HepG2 (cell line): ENCODE measurements at regions not wholly inside any gene's neighbourhood (a gene's known extent, or its start where the extent isn't known, plus 50 kb on each side); places are given as distances from the start of the nearest gene placed in this dataset.

Experiments used
- ATAC-seq: fragments of 200-7000 bp; cut with Tn5 transposase; 3 replicates; pipeline ENCODE4 v1.9.1; 2020; ENCODE audit warnings: mild to moderate bottlenecking, moderate library complexity
- BruUV-seq: library from RNA; stranded (reverse); fragments of 400-500 nt; replicated peaks from 2 replicates; lab custom pipeline; 2021; lab: Mats Ljungman, UMichigan
- CTCF ChIA-PET: fragments of 300-600 bp; formaldehyde crosslinking; extraction: SDS; loops from one replicate; lab custom pipeline; 2021; ENCODE audit warnings: low total read pairs, inconsistent platforms, low intra/inter-chr PET ratio; lab: Yijun Ruan, JAX
- POLR2A ChIA-PET: fragments of 350-600 bp; sonication (Branson Sonifier 250); formaldehyde crosslinking; loops from one replicate; lab custom pipeline; 2020; ENCODE audit warnings: antibody characterized with exemption, inconsistent platforms; lab: Yijun Ruan, JAX
- DNase-seq: peaks from one replicate; pipeline ENCODE4 v3.0.0-alpha.2; 2015; ENCODE audit warnings: low spot score
- FAIRE-seq: peaks from 3 replicates; lab custom pipeline; 2011; peaks lifted over from hg19 to GRCh38; lab: Jason Lieb, UNC
- H2AFZ ChIP-seq: one replicate; pipeline ENCODE4 v1.6.1; 2011; ENCODE audit warnings: low read length, inconsistent platforms
- H3K27ac ChIP-seq: fragments of 300-600 bp; 3 replicates; pipeline ENCODE4 v1.8.0; 2011; ENCODE audit warnings: mixed run types, mild to moderate bottlenecking, mixed read lengths, low read length, inconsistent platforms; ENCODE audit not compliant: insufficient read depth; ENCODE audit errors: extremely low read length
- H3K27me3 ChIP-seq, 2 experiments: fragments of 200-600 bp in 1 of 2; 2 replicates in 1 of 2; 3 replicates in 1 of 2; pipeline versions ENCODE4 v1.6.0 to v1.8.0; 2011; ENCODE audit warnings: low read length in 2 of 2, mild to moderate bottlenecking in 2 of 2, moderate library complexity in 2 of 2, inconsistent platforms in 1 of 2; ENCODE audit not compliant: insufficient read depth in 2 of 2, control insufficient read depth in 1 of 2
- H3K36me3 ChIP-seq, 2 experiments: fragments of 200-600 bp in 1 of 2; replicated peaks in 1 of 2; 2 replicates in 1 of 2; 3 replicates in 1 of 2; pipeline versions ENCODE4 v1.5.1 to v1.8.0; 2011; ENCODE audit warnings: low read length in 2 of 2, inconsistent platforms in 1 of 2; ENCODE audit not compliant: insufficient read depth in 2 of 2, control insufficient read depth in 1 of 2
- H3K4me1 ChIP-seq: 2 replicates; pipeline ENCODE4 v1.5.1; 2012; ENCODE audit warnings: low read length, inconsistent platforms; ENCODE audit not compliant: insufficient read depth
- H3K4me2 ChIP-seq: 2 replicates; pipeline ENCODE4 v1.6.0; 2011; ENCODE audit warnings: low read depth, low read length, inconsistent platforms
- H3K4me3 ChIP-seq, 3 experiments: fragments of 200-600 bp in 1 of 3; sonication (generic), shearing (Covaris generic) in 1 of 3; replicated peaks in 1 of 3; 2 replicates each; pipeline ENCODE4 v1.5.1; 2011 to 2016; ENCODE audit warnings: low read length in 3 of 3, inconsistent platforms in 2 of 3, low read depth in 2 of 3, mild to moderate bottlenecking in 2 of 3, control low read depth in 1 of 3, mixed read lengths in 1 of 3; ENCODE audit not compliant: insufficient read depth in 1 of 3
- H3K79me2 ChIP-seq: one replicate; pipeline ENCODE4 v1.6.1; 2011; ENCODE audit warnings: low read length, inconsistent platforms; ENCODE audit not compliant: insufficient read depth
- H3K9ac ChIP-seq: 2 replicates; pipeline ENCODE4 v1.6.0; 2011; ENCODE audit warnings: mild to moderate bottlenecking, low read depth, low read length, inconsistent platforms; ENCODE audit not compliant: insufficient read depth
- H3K9me3 ChIP-seq: 2 replicates; pipeline ENCODE4 v1.5.1; 2012; ENCODE audit warnings: mild to moderate bottlenecking, low read length
- H4K20me1 ChIP-seq: 2 replicates; pipeline ENCODE4 v1.6.0; 2011; ENCODE audit warnings: inconsistent platforms, mild to moderate bottlenecking, low read length, moderate library complexity; ENCODE audit not compliant: insufficient read depth
- CCAR2 ChIP-seq: fragments of 200-400 bp; formaldehyde crosslinking; optimal IDR thresholded peaks from 2 replicates; pipeline ENCODE3; 2018; ENCODE audit warnings: low read depth, mild to moderate bottlenecking, low read length, moderate library complexity
- FOSL1 ChIP-seq: sonication (generic); formaldehyde crosslinking; IDR thresholded peaks from 2 replicates; pipeline ENCODE4 v1.9.0; 2021; ENCODE audit warnings: missing genetic modification reagents, borderline replicate concordance
- GABPA ChIP-seq, 2 experiments: IDR thresholded peaks; 2 replicates each; pipeline ENCODE4 v1.6.1; 2011 to 2016; ENCODE audit warnings: low read depth in 2 of 2, low read length in 1 of 2, missing biosample characterization in 1 of 2, missing genetic modification characterization in 1 of 2
- HMGXB3 ChIP-seq: sonication (generic); formaldehyde crosslinking; IDR thresholded peaks from 2 replicates; pipeline ENCODE4 v1.4.0; 2020; ENCODE audit warnings: missing genetic modification reagents, borderline replicate concordance
- MTA3 ChIP-seq: sonication (generic); formaldehyde crosslinking; IDR thresholded peaks from 2 replicates; pipeline ENCODE4 v1.4.0; 2020; ENCODE audit warnings: missing genetic modification reagents
- RORA ChIP-seq: sonication (generic); formaldehyde crosslinking; IDR thresholded peaks from 2 replicates; pipeline ENCODE4 v1.5.0; 2020; ENCODE audit warnings: mild to moderate bottlenecking, missing genetic modification reagents, moderate library complexity
- SKI ChIP-seq: fragments of 450-650 bp; IDR thresholded peaks from one replicate; pipeline ENCODE4 v1.6.1; 2018; ENCODE audit warnings: mild to moderate bottlenecking; ENCODE audit not compliant: partially characterized antibody
- ZBED4 ChIP-seq: sonication (generic); formaldehyde crosslinking; IDR thresholded peaks from 2 replicates; pipeline ENCODE4 v1.4.0; 2020; ENCODE audit warnings: missing genetic modification reagents, borderline replicate concordance
- ZNF121 ChIP-seq: sonication (generic); formaldehyde crosslinking; IDR thresholded peaks from 2 replicates; pipeline ENCODE4 v1.5.0; 2020; ENCODE audit warnings: mild to moderate bottlenecking, missing genetic modification reagents
- ZNF383 ChIP-seq: sonication (generic); formaldehyde crosslinking; IDR thresholded peaks from 2 replicates; pipeline ENCODE4 v1.4.0; 2020; ENCODE audit warnings: missing genetic modification reagents, mild to moderate bottlenecking, borderline replicate concordance
- WGBS: methylation state at CpG from one replicate; pipeline ENCODE4 v1.1.6; 2017; ENCODE audit warnings: low lambda C conversion rate; 5-methylcytosine and 5-hydroxymethylcytosine counted together
- in situ Hi-C: cut with HindIII; loops from 2 replicates; pipeline ENCODE4 v1.10.0; 2017; ENCODE audit warnings: low pct_unique_long_range_greater_than_20kb; ENCODE audit not compliant: extremely low pct_ligation_motif_present
- intact Hi-C: fragments of 100-400 bp; cut with micrococcal nuclease; formaldehyde crosslinking; loops from one replicate; pipeline ENCODE4 v1.10.0; 2022; ENCODE audit not compliant: unreplicated experiment
- TF ChIP-seq, protein P1 (sequence below): sonication (generic); formaldehyde crosslinking; IDR thresholded peaks from 2 replicates; pipeline ENCODE4 v1.8.0; 2022; ENCODE audit warnings: low read depth, missing genetic modification reagents
- TF ChIP-seq, protein P2 (sequence below): sonication (generic); formaldehyde crosslinking; IDR thresholded peaks from 2 replicates; pipeline ENCODE4 v1.8.0; 2022; ENCODE audit warnings: missing genetic modification reagents, mild to moderate bottlenecking, inconsistent platforms, borderline replicate concordance

DNA sequence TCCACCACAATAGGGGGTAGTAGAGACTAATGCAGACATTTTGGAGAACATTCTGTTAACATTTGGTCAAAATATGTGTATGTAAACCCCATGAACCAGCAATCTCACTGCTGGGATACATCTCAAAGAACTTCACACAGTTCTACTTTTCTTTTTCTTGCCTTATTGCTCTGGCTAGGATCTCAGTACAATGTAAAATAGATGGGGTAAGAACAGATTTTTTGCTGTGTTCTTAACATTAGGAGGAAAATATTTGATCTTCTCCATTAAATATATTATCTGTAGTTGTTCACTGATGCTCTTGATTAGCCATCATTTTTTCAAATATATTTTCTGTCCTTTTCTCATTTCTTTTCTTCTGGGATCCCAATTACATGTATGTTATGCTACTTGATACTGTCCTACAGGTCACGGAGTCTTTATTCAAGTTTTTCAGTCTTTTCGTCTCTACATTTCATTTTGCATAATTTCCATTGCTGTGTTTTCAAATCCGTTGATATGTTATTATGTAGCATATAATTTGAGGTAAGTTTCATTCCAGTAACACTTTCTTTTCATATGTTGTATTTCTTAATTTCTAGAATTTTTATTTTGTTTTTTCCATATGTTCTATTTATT, 352.2 kb downstream of the ZNF521 start:
- H3K36me3 ChIP-seq: no peaks in the 10 kb centered on the region
- CTCF ChIA-PET: no interaction called here
- WGBS: 22% methylated on average over 3 of the region's 3 CpGs
- no peak overlapping the region for H2AFZ ChIP-seq
- no peak overlapping the region for H3K4me3 ChIP-seq
- DNase-seq (no peak), ATAC-seq (no peak), FAIRE-seq (no peak)
- no TSS peak for BruUV-seq
- no peaks in the 10 kb centered on the region for H4K20me1 ChIP-seq
- no peak overlapping the region for H3K27ac ChIP-seq
- in situ Hi-C loops (loop anchor here (25.0 kb wide), 1 partner anchor 112 kb away; no protein-coding TSS in a partner anchor), intact Hi-C loops (no loop called here)
- H3K4me2 ChIP-seq: no peak overlapping the region
- H3K4me1 ChIP-seq: no peaks in the 10 kb centered on the region
- no peaks in the 10 kb centered on the region for H3K79me2 ChIP-seq
- no peaks in the 10 kb centered on the region; a peak in 1 of 5 replicates for H3K27me3 ChIP-seq
- POLR2A ChIA-PET: no interaction called here
- no peak overlapping the region for H3K9ac ChIP-seq
- H3K9me3 ChIP-seq: peaks cover 16% of the 10 kb centered on the region
- TF ChIP-seq MTA3 (CRISPR knock-in tag) (no peak), RORA (no peak), CCAR2 (no peak), GABPA (IDR thresholded peaks at IDR 0.05; ENCODE audit: low read depth, low read length) (no peak), GABPA (CRISPR knock-in tag; IDR thresholded peaks at IDR 0.05; ENCODE audit: low read depth) (no peak), ZNF383 (CRISPR knock-in tag) (no peak), SKI (no peak), HMGXB3 (CRISPR knock-in tag) (no peak), FOSL1 (CRISPR knock-in tag) (no peak), ZNF121 (CRISPR knock-in tag) (no peak), ZBED4 (no peak)
- TF ChIP-seq, protein P1, sequence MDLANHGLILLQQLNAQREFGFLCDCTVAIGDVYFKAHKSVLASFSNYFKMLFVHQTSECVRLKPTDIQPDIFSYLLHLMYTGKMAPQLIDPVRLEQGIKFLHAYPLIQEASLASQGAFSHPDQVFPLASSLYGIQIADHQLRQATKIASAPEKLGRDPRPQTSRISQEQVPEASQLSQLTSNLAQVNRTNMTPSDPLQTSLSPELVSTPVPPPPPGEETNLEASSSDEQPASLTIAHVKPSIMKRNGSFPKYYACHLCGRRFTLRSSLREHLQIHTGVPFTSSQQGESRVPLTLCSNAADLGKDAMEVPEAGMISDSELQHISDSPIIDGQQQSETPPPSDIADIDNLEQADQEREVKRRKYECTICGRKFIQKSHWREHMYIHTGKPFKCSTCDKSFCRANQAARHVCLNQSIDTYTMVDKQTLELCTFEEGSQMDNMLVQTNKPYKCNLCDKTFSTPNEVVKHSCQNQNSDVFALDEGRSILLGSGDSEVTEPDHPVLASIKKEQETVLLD (CRISPR knock-in tag): no peak
- TF ChIP-seq, protein P2, sequence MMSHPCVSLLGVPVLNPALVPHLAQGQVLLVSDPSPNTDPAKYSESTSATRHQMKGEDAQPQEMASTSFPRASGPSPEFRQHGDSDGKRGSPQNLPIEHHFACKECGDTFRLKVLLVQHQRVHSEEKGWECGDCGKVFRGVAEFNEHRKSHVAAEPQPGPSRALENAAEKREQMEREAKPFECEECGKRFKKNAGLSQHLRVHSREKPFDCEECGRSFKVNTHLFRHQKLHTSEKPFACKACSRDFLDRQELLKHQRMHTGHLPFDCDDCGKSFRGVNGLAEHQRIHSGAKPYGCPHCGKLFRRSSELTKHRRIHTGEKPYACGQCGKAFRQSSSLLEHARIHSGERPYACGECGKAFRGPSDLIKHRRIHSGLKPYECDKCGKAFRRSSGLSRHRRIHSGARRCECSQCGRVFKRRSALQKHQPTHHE (CRISPR knock-in tag): no peak
